ENCODE measurements at regions not wholly inside any gene's neighbourhood (a gene's known extent, or its start where the extent isn't known, plus 50 kb on each side); places are given as distances from the start of the nearest gene placed in this dataset.
"Not testable (repeated sequence)": the region's sequence is repeated elsewhere in the genome, so short reads cannot be mapped to it uniquely, and the experiment has no call there.

- DNase-seq, result peak; percentile 4
Observed at GRCh38 chr2:146624430-146625160, 1220.2 kb upstream of the ACVR2A start.

DNA sequence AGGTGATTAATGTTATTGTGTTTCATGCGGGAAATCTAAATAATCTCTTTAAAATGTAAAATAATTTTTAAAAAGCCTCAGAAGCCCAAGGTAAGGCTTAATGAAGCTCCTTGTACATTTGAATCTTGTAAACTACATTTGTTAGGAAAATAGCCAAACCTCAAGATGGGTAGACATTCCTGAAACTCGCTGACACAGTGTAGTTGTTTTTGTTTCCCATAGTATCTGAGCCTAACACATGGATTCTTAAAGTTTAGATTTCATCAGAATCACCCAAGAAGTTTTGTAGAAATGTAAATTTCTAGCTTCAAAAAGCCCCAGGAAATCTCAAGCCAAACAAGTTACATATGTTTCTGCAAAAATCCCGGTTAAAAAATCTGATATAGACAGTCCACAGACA lies 1221.1 kb upstream of the ACVR2A start:
- DNase-seq, result peak; percentile 29

DNA sequence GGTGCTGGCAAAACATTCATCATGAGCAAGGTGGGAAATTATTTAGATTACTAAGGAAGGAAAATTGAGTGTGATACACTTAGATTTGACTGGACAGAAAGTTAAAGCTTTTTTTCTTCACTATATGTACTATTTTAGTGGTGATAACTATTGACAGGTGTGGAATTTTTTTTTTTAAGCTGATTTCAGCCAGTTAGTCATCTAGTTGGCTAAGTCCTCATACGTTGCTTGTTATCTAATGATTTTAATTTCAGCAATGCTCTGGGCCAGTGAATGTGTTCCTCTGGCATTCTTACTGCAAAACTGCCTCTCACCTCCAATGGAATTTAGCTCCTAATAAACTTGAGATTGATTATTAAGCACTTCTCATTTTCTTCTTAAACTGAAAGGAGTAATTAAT lies 1223.2 kb upstream of the ACVR2A start:
- no peak for DNase-seq

DNA sequence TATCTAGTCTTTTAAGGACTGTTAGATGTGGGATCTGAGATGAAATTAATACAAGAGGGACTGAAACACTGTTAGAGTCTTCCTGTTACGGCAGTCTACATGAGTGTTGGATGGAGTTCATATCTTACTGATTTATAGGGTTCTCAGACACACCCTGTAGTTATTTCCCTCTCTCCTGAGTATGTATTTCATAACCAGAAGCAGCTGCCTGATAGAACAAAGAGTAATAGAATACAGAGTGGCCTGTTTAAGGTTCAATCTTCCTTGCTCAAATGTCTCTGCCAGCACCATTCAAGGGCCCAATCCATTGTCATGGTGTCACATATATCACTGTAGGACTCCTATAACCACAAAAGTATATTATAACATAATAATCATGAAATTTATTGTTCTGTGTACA lies 1229.1 kb upstream of the ACVR2A start:
- DNase-seq, result no peak

- no peak for DNase-seq
Observed at GRCh38 chr2:146608490-146608889, 1236.3 kb upstream of the ACVR2A start.

DNA sequence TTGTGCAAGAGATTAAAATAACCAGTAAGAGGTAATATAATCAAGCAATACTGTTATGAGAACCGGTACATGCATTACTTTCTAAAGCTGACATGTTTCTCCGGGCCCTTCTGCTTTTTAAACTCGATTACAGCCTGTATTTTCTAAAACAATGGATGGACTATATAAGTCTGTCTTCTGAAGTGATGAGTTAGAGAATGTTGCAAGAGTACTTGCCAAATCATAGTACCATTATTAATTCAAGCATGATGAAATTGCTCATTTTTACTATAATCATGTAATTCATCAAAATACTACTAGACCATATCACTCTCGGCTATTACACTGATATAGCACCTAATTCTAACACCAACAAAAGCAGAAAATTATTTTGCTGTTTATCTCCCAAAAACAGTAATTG lies 1240.3 kb upstream of the ACVR2A start:
- no peak for DNase-seq

- DNase-seq, result no peak
Observed at GRCh38 chr2:146602856-146603255, 1242.0 kb upstream of the ACVR2A start.

- DNase-seq, result peak; percentile 69
Observed at GRCh38 chr2:146602383-146602782, 1242.4 kb upstream of the ACVR2A start.

GRCh38 chr2:146598791-146599190 lies 1246.0 kb upstream of the ACVR2A start:
- no peak for DNase-seq

GRCh38 chr2:146597291-146597690 lies 1247.5 kb upstream of the ACVR2A start:
- peak; percentile 2 for DNase-seq

DNA sequence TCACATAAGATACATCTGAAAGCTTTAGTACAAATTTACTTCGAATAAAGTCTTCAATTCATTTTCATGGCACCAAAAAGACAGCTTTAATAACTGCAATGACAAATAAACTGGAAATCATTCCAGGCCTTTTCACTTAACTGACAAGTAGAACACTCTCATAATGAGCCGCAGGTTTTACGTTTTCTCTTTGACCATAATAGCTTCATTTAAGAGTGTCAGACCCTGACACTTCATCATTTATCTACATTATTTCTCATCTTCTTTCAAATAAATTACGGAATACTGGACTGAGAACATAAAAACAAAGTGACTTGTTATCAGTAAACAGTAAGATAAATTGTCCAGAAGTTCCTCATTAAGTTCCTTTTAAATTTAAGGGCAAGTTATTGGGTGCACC lies 1252.9 kb upstream of the ACVR2A start:
- DNase-seq, result no peak

GRCh38 chr2:146587291-146587713 lies 1257.5 kb upstream of the ACVR2A start:
- DNase-seq, result no peak

DNA sequence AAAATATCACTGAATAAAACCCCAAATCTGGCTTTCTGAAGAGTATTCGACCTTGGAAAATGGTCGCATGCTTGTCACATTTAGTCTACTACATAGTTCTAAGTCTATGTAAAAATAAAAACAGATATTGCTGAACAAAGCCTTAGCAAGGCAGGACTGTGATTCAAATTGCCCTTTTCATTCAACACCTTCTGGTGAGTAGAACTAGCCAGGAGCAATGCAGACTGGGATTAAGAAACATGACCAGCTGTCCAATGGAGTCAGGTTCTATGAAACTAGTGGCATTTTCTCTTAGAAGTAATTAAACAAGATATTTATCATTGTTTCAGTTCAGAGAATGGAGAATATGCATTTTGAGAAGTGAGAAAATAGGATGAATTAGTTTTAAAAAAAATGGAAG lies 1260.5 kb upstream of the ACVR2A start:
- DNase-seq, result no peak

DNA sequence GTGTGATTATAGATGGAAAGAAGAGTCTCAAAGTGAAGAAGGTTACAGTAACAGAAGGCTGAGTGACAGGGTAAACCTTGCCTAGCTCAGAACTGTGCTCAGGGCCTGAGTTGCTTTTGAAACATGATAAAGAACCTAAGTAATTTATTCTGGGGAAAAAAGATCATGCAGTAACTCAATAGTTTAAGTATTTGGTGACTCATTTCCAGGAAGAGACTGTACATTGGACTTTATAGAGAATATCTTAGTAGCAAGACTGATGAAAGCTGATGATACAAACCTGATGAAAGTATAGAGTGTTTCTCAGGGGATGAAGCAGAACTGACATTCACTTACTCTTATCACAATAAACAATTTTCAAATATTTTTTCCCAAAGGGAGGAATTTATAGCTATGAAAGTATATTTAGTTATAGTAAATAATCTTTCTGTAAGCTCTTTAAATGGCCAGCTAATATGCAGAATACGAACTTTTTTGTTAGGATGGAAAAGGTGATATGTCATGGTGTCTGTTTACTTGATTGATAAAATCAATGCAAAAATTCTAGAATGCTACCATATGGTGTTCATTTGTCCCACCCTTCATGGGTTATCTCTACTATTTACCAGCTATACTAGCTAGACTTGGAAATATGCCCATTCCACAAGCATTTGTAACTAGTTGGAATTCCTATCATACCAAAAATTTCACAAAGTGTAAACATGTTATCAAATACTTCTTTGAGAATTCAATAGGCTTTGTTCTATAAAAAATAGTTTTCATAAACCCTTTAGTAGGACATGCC lies 1265.5 kb upstream of the ACVR2A start:
- DNase-seq, result peak; percentile 86

DNA sequence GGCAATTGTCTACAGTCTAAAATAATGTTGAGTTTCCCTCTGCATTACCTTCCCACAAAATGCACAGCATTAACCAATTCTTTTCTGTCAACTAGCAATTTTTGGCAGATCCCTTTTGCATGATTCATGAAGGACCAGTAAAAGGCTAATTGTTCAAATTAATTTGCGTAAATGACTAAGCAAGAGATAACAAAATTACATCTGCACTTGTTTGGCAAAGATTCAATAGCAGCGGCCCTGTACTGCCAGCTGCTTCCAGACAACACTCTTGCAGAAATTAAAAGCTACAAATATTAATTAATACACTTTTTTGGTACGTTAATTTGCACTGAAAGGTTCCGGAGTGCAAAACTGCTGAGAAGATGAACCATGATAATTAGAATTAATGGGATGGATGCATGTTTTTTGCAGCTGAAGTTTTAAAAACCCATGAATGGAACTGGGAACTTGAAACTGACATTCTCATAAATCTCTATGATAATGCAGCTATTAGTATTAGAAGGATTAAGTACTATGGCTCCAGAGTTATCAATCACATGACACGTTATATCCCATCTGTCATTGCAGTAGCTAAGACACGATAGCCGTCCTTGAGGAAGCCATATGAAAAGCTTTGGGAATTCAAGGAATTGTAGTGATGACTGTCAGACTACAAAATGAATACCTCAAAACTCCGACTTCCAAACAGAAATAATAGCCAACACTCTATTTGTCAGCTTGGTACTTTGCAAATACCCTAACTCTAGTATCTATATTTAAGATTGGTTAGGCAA lies 1268.3 kb upstream of the ACVR2A start:
- peak; percentile 33 for DNase-seq

GRCh38 chr2:146572598-146572997 lies 1272.2 kb upstream of the ACVR2A start:
- peak; percentile 56 for DNase-seq

DNA sequence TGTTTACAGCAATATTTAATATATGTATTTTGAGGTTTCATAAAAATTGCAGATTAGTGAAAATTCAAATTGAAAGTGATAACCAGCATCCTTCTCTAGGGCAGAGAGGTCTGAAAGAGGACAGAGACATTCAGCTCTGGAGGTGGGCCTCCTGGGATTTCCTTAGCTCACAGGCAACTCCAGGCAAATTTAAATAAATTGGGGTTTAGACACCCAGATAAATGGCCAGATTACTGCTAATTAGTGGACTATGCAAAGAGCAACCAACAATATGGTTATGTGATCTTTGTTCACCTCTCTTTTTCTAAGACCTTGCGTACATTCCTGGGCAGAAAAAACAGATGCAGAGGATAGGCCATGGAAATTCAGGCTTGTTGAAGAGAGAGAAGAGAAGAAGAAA lies 1282.8 kb upstream of the ACVR2A start:
- DNase-seq, result no peak

GRCh38 chr2:146547236-146547635 lies 1297.6 kb upstream of the ACVR2A start:
- DNase-seq, result no peak

DNA sequence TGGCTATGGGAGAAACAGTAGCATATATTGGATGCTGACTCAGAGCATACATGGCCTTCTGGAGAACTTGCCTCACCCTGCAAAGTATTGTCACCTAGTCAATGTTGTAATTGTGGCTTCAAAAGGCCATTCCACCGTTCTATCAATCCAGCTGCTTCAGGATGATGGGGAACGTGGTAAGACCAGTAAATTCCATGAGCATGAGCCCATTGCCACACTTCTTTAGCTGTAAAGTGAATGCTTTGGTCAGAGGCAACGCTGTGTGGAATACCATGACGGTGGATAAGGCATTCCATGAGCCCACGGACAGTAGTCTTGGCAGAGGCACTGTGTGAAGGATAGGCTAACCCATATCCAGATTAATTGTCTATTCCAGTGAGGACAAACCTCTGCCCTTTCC lies 1300.1 kb upstream of the ACVR2A start:
- peak; percentile 19 for DNase-seq

DNA sequence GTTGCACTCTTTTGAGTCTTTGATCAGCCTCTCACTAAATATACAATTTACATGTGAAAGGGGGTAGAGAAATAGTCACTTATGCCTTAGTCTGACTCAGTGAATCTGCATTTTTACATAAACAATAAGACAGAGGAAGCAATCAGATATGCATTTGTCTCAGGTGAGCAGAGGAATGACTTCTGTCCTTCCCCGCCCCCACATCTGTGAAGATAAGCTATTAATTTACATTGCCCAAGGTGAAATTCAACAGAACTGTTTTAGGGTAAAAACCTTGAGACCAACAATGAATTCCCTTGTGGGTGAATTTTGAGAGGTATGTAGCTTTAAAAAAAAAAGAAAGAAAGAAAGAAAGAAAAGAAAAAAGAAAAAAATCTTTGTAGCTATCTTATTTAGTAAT lies 1302.9 kb upstream of the ACVR2A start:
- no peak for DNase-seq

DNA sequence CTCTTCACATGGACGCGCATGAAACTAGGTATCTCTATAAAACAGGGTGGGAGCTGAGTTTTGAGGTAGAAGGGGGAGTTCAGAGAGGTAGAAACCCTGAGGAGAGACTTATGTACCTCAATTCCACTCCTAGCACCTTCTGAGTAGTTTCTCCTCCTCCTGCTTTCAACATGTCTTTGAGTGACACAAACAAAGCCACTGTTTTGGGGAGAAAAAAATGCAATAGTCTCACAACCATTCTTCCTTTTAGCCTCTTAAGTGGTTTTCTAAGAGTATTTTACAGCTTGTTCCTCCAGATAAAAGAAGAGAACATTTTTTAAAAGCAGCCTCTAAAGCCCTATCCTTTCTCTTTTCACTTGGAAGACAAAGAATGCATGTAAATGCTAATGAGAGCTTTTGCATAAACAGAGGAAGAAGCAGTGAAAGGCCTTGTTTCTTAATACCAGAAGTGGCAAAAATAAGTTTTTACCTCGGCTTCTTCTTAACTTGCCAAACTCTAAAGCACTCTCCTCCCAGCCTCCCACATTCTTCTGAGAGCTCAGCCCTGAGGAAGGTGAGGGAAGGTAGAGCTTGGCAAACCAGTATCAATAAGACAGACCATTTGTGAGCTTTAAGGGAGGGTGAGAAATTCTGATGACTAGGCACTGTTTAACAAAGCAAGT lies 1304.4 kb upstream of the ACVR2A start:
- no peak for DNase-seq

- DNase-seq, result not testable (repeated sequence)
Observed at GRCh38 chr2:146539739-146540138, 1305.1 kb upstream of the ACVR2A start.

- no peak for DNase-seq
Observed at GRCh38 chr2:146537477-146537876, 1307.4 kb upstream of the ACVR2A start.

All from EL (cell line).